HG02884 (cell line): ENCODE measurements at regions not wholly inside any gene's neighbourhood (a gene's known extent, or its start where the extent isn't known, plus 50 kb on each side); places are given as distances from the start of the nearest gene placed in this dataset.
A peak's percentile ranks its signal among the peaks of the same experiment; 100 is the strongest.

Source experiments
- ATAC-seq: cut with Tn5 transposase; IDR thresholded peaks from one replicate; pipeline ENCODE4 v1.9.1; 2021; ENCODE audit warnings: mild to moderate bottlenecking, moderate library complexity; ENCODE audit not compliant: unreplicated experiment

DNA sequence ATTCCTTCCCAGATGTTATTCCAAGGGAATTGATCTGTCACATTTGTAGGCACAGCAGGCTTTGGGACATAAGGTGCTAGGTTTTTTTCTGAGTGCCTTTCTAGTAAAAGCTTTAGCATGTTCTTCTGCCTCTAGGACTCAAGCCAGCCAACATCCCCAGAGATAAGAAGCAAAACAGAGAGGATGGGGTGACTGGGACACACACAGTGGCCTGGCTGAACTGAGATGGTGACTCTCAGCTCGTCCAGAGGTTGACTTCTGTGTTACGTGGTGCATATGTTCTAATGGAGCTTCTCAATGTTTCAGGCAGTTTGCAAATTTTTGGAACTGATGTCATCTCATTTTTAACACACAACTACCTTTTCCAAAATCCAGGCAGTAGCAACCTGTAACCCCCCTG lies 188.1 kb upstream of the CELF2 start:
- ATAC-seq: no peak

GRCh38 chr10:10830293-10830986 lies 187.2 kb upstream of the CELF2 start:
- no peak for ATAC-seq

DNA sequence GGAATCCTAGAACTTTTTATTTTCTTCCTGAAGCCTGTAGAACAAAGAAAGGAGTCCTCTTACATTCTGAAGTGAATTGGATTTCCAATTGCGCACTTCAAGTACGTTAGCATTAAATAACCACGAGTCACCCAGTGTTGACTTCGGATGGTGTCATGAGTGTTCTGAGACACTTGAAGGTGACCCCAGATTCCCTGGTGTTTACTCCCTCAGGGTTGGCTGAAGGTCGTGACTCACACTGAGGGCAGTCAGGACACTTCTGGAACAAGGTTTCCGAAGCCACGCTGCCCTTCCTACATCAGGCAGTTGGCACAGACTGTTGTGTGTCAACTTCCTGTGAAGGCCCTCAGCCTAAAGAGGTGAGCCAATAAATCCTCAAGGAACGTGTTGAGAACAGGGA lies 186.6 kb upstream of the CELF2 start:
- no peak for ATAC-seq

GRCh38 chr10:10833955-10834354 lies 183.7 kb upstream of the CELF2 start:
- ATAC-seq: no peak

GRCh38 chr10:10844251-10844650 lies 173.4 kb upstream of the CELF2 start:
- no peak for ATAC-seq

DNA sequence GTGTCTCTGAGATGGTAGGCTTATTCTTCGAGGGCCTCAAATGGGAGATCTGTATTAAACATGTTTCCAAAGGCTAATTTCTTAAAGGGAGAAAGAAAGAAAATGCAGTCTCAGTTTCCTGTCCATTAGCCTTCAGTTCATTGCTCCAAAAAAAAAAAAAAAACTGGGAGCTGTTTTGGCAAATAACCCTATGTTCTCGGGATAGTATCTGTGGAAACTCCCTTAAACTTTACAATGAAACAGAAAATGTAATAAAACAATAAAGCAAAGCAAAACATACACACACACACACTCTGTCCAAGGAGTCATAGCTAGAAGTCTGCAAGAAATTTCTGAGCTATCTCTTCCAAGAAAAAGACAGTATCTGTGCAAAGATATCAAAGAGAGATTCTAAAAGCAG lies 172.5 kb upstream of the CELF2 start:
- no peak for ATAC-seq

DNA sequence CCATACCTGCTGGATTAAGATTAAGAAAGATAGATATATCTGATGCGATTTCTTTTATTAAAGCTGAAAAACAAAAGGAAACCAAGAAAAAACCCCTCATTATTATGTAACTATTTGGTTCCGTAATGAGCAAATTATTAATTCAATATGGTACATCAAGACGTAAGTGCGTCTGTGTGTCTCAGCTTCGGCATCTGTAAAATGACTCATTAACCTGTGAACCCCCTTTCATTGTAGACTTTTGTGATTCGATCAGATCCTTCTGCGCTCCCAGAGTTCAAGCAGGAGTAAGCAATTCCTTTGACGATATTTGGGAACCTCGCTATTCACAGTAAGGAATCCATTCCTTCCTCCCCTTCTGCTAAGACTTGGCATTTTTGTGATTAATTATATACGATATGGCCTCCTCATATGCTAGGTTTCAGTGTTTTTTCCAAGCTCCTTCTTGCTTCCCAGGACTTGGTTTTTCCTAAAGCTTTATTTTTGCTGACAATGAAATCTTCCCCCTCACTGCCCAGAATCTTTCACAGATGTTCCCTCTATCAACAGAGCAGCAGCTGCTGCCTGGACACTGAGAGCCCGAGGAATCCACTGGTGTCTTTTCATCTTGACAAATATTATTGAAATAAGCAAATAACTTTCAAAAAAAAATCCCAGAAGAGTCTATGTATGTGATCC lies 171.7 kb upstream of the CELF2 start:
- ATAC-seq: no peak

- no peak for ATAC-seq
Measured at GRCh38 chr10:10846504-10846900, 171.2 kb upstream of the CELF2 start.

GRCh38 chr10:10847387-10847786 lies 170.3 kb upstream of the CELF2 start:
- ATAC-seq: no peak

DNA sequence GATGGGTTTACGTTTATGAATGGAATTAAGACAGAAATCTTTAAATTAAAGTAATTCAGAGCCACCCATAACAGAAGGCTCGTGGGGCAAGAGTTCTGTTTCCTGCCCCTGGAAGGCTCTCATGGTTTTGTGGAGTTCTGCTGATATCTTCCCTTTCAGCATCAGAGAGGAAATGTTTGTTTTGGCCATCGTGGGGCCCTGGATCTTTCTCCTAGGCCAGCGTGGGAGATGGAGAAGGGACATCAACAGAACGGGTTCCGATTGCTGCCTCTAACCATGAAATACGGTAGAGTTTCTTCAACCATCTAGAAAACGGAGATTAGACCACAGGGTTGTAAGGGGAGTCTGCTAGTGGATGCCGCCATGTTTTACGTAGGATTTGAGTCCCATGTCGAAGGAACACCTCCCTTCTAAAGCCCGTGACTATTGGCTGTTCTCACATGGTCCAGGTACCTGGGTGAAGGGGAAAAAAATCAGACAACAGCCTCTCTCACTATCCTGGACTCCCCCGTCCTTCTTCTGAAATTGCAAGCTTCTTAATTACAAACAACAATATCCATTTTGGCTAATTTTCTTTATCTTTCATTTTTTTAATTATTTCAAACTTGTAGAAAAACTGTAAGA lies 169.1 kb upstream of the CELF2 start:
- no peak for ATAC-seq

DNA sequence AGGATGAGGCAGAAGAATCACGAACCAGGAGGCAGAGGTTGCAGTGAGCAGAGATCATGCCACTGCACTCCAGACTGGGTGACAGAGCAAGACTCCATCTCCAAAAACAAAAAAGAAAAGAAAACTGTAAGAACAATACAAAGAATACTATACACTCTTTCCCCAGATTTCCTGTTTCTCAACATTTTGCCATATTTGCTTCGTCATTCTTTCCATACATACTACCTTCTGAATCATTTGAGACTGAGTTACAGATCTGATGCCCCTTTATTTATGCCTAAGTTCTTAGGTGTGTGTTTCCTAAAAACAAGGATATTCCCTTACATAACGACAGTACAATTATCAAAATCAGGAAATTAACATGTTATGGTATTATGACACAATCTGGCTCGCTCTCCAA lies 168.4 kb upstream of the CELF2 start:
- ATAC-seq: no peak

DNA sequence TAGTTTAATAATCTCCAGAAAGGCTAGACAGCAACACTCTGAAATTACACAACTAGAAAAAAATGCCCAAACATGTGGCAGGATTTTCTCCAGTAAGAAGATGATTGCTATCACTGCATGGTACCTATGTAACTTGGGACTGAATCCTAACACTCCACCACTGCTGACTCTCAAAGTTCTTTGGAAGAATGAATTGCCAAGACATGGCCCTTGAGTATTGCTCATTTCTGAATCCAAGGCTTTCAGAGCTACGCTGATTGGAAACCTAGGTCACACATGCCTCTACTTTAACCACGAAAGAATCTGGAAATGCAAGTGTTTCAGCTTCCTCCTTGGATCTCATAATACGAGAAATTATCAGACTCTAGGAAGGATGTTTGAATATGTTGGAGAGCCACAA lies 167.5 kb upstream of the CELF2 start:
- ATAC-seq: no peak

DNA sequence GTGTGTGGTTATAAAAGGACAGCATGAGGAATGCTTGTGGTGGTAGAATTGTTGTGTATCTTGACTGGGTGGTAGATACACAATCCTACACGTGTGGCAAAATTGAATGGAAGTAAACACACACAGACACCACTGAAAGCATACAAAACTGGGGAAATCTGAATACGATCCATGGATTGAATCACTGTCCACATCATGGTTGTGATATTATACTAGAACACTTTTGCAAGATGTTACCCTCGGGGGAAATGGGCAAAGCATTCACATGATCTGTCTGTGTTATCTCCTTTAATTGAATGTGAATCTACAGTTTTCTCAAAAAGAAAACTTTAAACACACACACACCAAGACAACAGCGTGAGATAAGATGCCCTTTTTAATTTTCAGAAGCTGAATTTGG lies 165.2 kb upstream of the CELF2 start:
- no peak for ATAC-seq

- no peak for ATAC-seq
Measured at GRCh38 chr10:10853954-10854353, 163.7 kb upstream of the CELF2 start.

GRCh38 chr10:10854725-10855124 lies 162.9 kb upstream of the CELF2 start:
- ATAC-seq: no peak

GRCh38 chr10:10855151-10855581 lies 162.5 kb upstream of the CELF2 start:
- ATAC-seq: no peak

DNA sequence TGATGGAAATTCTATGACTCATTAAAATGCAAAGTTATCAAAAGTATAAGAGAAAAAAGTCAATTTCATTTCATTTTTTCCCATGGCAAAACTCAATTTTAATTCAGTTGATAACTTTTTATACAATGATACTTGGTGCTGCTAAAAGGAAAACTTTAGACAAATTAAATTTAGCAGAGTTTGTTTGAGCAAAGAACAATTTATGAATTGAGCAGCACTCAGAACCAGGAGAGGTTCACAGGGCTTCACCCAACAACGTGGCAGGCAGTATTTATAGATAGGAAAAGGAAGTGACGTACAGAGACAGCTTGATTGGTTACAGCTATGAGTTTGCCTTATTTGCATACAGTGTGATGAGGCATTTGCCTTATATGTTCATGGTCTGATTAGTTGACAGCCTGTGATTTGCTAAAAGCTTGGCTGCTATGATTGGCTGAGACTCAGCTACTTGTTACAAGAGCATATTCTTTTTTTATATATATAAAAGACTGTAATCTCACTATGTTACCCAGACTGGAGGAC lies 157.2 kb upstream of the CELF2 start:
- ATAC-seq: no peak

- no peak for ATAC-seq
Measured at GRCh38 chr10:10865303-10865702, 152.4 kb upstream of the CELF2 start.

DNA sequence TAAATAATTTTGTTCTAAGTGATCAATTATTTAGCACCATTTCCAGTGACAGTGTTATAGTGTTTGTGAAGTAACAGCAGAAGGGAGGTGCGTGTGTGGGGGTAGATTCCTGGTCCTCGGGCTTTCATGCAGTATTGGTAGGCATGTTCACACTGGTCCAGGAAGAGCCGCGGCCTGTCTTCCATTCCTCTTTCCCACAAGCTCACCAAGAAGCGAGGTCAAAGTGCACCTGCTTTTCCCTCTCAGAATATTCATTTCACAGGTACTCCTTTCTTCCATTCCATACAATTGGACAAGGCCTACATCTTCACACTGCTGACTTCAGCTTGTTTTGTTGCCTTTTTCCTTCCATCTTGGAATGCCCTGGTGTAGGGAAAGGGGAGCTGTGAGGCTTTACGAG lies 151.8 kb upstream of the CELF2 start:
- ATAC-seq: no peak

- ATAC-seq: peak; percentile 93
Measured at GRCh38 chr10:10869592-10869991, 148.1 kb upstream of the CELF2 start.

DNA sequence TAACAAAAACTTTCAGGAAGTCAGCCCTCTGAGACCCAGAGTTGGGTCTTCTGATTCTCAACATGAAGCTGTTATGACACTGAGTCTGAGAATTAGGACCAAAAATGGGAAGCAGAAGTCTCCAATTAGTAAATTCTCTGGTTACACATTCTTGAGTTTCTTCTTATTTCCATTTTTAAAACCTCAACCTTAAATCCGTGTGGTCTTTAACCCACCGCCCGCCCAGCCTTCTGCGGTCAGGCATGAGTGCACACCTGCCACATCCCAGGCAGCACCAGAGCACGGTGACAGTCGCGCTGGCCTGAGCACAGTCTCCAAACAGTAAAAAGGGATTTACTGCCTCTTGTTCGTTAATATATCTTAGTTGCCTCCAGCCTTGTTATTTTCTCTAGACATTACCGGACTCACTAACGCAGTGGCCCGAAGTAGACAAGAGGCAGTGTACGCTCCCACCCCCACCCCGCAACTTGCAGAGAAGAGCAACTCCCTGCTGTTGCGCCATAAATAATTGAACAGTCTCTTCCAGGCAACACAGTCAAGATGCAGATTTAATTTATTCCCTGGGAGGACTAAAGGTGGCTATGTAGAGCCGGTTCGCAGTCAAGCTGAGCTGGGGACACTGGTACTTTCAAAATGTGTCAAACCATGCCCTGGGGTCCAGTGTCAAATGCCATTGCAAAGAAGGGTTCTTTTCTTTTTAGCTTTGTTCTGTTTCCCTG lies 147.0 kb upstream of the CELF2 start:
- no peak for ATAC-seq
